GM12878 (cell line): ENCODE measurements at regions not wholly inside any gene's neighbourhood (a gene's known extent, or its start where the extent isn't known, plus 50 kb on each side); places are given as distances from the start of the nearest gene placed in this dataset.
A peak's percentile ranks its signal among the peaks of the same experiment; 100 is the strongest.

Experiments
- ATAC-seq: fragments of 200-7000 bp; cut with Tn5 transposase; 3 replicates; pipeline ENCODE4 v1.9.1; 2020; ENCODE audit warnings: mild to moderate bottlenecking, moderate library complexity
- BruUV-seq: library from RNA; stranded (reverse); fragments of 400-500 nt; replicated peaks from 2 replicates; lab custom pipeline; 2021; lab: Mats Ljungman, UMichigan
- CTCF ChIA-PET: fragments of 300-600 bp; sonication (Branson Sonifier 250); formaldehyde crosslinking; extraction: SDS; loops from one replicate; lab custom pipeline; 2021; ENCODE audit warnings: inconsistent platforms; lab: Yijun Ruan, JAX
- POLR2A ChIA-PET: fragments of 350-600 bp; formaldehyde crosslinking; extraction: SDS; loops from one replicate; lab custom pipeline; 2021; ENCODE audit warnings: inconsistent platforms; lab: Charles Lee
- RAD21 ChIA-PET: fragments of 300-600 bp; sonication (Branson Sonifier 250); formaldehyde crosslinking; loops from one replicate; lab custom pipeline; 2023; ENCODE audit warnings: antibody characterized with exemption; ENCODE audit not compliant: unreplicated experiment; lab: Charles Lee
- SMC1A ChIA-PET: fragments of 300-600 bp; sonication (Branson Sonifier 250); formaldehyde crosslinking; loops from one replicate; lab custom pipeline; 2023; ENCODE audit not compliant: unreplicated experiment, uncharacterized antibody; lab: Charles Lee
- DNase-seq: peaks from one replicate; pipeline ENCODE4 v3.0.0-alpha.2; 2011; ENCODE audit warnings: low read depth, low spot score
- FAIRE-seq: peaks from 3 replicates; lab custom pipeline; 2011; peaks lifted over from hg19 to GRCh38; lab: Jason Lieb, UNC
- H2AFZ ChIP-seq: 2 replicates; pipeline ENCODE4 v1.6.0; 2011; ENCODE audit warnings: low read depth, low read length, control low read depth; ENCODE audit not compliant: control insufficient read depth
- H3K27ac ChIP-seq: 2 replicates; pipeline ENCODE4 v1.5.1; 2011; ENCODE audit warnings: control low read depth; ENCODE audit not compliant: control insufficient read depth, insufficient read depth
- H3K27me3 ChIP-seq, 2 experiments: replicated peaks in 1 of 2; 2 replicates each; pipeline versions ENCODE4 v1.6.0 to v1.6.1; 2011; ENCODE audit warnings: low read length in 1 of 2; ENCODE audit not compliant: control insufficient read depth in 2 of 2, insufficient read depth in 2 of 2
- H3K36me3 ChIP-seq, 2 experiments: 2 replicates each; pipeline ENCODE4 v1.5.1; 2011; ENCODE audit warnings: low read length in 1 of 2; ENCODE audit not compliant: control insufficient read depth in 2 of 2, insufficient read depth in 2 of 2
- H3K4me1 ChIP-seq: 2 replicates; pipeline ENCODE4 v1.6.1; 2011; ENCODE audit warnings: mild to moderate bottlenecking, low read length, moderate library complexity, mixed read lengths; ENCODE audit not compliant: control insufficient read depth, insufficient read depth
- H3K4me2 ChIP-seq: 2 replicates; pipeline ENCODE4 v1.6.0; 2011; ENCODE audit warnings: control low read depth; ENCODE audit not compliant: control insufficient read depth, insufficient read depth
- H3K4me3 ChIP-seq: fragments of 200-600 bp; sonication (generic); 2 replicates; pipeline ENCODE4 v1.5.1; 2016
- H3K79me2 ChIP-seq: 2 replicates; pipeline ENCODE4 v1.6.0; 2011; ENCODE audit warnings: low read length; ENCODE audit not compliant: control insufficient read depth, insufficient read depth
- H3K9ac ChIP-seq: 2 replicates; pipeline ENCODE4 v1.8.0; 2011; ENCODE audit warnings: low read length, control low read depth, mixed read lengths; ENCODE audit not compliant: control insufficient read depth, insufficient read depth
- H3K9me3 ChIP-seq: replicated peaks from 3 replicates; pipeline ENCODE4 v1.5.1; 2011; ENCODE audit warnings: mild to moderate bottlenecking, low read length; ENCODE audit not compliant: control insufficient read depth, insufficient read depth
- H4K20me1 ChIP-seq: 2 replicates; pipeline ENCODE4 v1.6.0; 2011; ENCODE audit not compliant: control insufficient read depth, insufficient read depth
- ATF7 ChIP-seq: fragments of 450-650 bp; IDR thresholded peaks from 2 replicates; pipeline ENCODE4 v1.6.1; 2016; ENCODE audit warnings: low read depth, mild to moderate bottlenecking
- FOXK2 ChIP-seq: fragments of 450-650 bp; IDR thresholded peaks from 2 replicates; pipeline ENCODE4 v1.6.1; 2017; ENCODE audit warnings: mild to moderate bottlenecking, moderate library complexity
- HDAC6 ChIP-seq: fragments of 200-600 bp; sonication (generic); IDR thresholded peaks from one replicate; pipeline ENCODE4 v1.8.0; 2017; ENCODE audit warnings: antibody characterized with exemption; ENCODE audit not compliant: unreplicated experiment
- IRF4 ChIP-seq: IDR thresholded peaks from 2 replicates; pipeline ENCODE4 v1.6.1; 2011; ENCODE audit warnings: low read depth, low read length
- KLF5 ChIP-seq: fragments of 450-650 bp; IDR thresholded peaks from 2 replicates; pipeline ENCODE4 v1.6.1; 2014; ENCODE audit warnings: mild to moderate bottlenecking; ENCODE audit not compliant: partially characterized antibody
- NBN ChIP-seq: fragments of 450-650 bp; IDR thresholded peaks from 2 replicates; pipeline ENCODE4 v1.6.1; 2016
- SMARCA5 ChIP-seq: fragments of 450-650 bp; IDR thresholded peaks from 2 replicates; pipeline ENCODE4 v1.6.1; 2017; ENCODE audit warnings: mild to moderate bottlenecking
- WGBS: methylation state at CpG from one replicate; pipeline ENCODE4 v1.1.6; 2016; ENCODE audit warnings: low lambda C conversion rate; ENCODE audit not compliant: insufficient replicate concordance, insufficient coverage; ENCODE audit errors: missing lambda C conversion rate; 5-methylcytosine and 5-hydroxymethylcytosine counted together
- in situ Hi-C: fragments of 300-500 bp; cut with MboI; formaldehyde crosslinking; loops from 9 replicates; pipeline ENCODE4 v1.14.3; 2018; ENCODE audit warnings: mixed read lengths
- intact Hi-C: fragments of 100-400 bp; cut with micrococcal nuclease; formaldehyde crosslinking; loops from one replicate; pipeline ENCODE4 v1.14.2; 2022; ENCODE audit not compliant: unreplicated experiment
- TF ChIP-seq, protein P1 (sequence below): IDR thresholded peaks from 2 replicates; pipeline ENCODE4 v1.6.1; 2012; ENCODE audit warnings: mild to moderate bottlenecking, low read depth, low read length
- TF ChIP-seq, protein P2 (sequence below): fragments of 450-650 bp; IDR thresholded peaks from 2 replicates; pipeline ENCODE4 v1.6.1; 2018; ENCODE audit warnings: borderline replicate concordance, mild to moderate bottlenecking; ENCODE audit not compliant: partially characterized antibody
- TF ChIP-seq, protein P3 (sequence below): fragments of 450-650 bp; IDR thresholded peaks from 2 replicates; pipeline ENCODE4 v1.6.1; 2017; ENCODE audit warnings: borderline replicate concordance
- TF ChIP-seq, protein P4 (sequence below): fragments of 450-650 bp; formaldehyde crosslinking; IDR thresholded peaks from 2 replicates; pipeline ENCODE4 v1.4.0; 2022; ENCODE audit warnings: mild to moderate bottlenecking, moderate library complexity

DNA sequence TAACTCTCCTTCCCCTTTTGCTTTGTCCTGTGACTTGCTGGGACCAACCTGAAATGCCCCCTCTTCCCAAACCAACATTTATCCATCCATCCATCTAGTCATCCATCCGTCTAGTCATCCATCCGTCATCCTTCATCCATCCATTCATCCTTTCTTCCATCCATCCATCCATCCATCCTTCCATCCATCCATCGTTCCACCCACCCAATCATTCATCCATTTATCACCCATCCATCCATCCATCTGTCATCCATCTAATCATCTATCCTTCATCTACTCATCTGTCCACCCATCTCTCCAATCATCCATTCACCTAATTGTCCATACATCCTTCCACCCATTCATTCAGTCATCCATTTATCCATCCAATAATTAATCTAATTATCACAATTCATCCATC is 92.7 kb downstream of the EDN3 start:
- H3K4me1 ChIP-seq: no peaks in the 10 kb centered on the region
- H3K36me3 ChIP-seq: no peaks in the 10 kb centered on the region
- CTCF ChIA-PET: no interaction called here
- H3K9me3 ChIP-seq: no peaks in the 10 kb centered on the region
- H3K4me2 ChIP-seq: no peak overlapping the region
- intact Hi-C loops (no loop called here), in situ Hi-C loops (no loop called here)
- H3K9ac ChIP-seq: no peak overlapping the region
- 25% methylated on average over 3 of the region's 3 CpGs for WGBS
- POLR2A ChIA-PET: no interaction called here
- SMC1A ChIA-PET: no interaction called here
- no peak overlapping the region for H3K4me3 ChIP-seq
- H2AFZ ChIP-seq: no peak overlapping the region
- DNase-seq: no peak
- no peak for FAIRE-seq
- no peaks in the 10 kb centered on the region for H3K79me2 ChIP-seq
- no peak for ATAC-seq
- no peak for TF ChIP-seq KLF5
- TF ChIP-seq IRF4: no peak
- TF ChIP-seq, protein P1, sequence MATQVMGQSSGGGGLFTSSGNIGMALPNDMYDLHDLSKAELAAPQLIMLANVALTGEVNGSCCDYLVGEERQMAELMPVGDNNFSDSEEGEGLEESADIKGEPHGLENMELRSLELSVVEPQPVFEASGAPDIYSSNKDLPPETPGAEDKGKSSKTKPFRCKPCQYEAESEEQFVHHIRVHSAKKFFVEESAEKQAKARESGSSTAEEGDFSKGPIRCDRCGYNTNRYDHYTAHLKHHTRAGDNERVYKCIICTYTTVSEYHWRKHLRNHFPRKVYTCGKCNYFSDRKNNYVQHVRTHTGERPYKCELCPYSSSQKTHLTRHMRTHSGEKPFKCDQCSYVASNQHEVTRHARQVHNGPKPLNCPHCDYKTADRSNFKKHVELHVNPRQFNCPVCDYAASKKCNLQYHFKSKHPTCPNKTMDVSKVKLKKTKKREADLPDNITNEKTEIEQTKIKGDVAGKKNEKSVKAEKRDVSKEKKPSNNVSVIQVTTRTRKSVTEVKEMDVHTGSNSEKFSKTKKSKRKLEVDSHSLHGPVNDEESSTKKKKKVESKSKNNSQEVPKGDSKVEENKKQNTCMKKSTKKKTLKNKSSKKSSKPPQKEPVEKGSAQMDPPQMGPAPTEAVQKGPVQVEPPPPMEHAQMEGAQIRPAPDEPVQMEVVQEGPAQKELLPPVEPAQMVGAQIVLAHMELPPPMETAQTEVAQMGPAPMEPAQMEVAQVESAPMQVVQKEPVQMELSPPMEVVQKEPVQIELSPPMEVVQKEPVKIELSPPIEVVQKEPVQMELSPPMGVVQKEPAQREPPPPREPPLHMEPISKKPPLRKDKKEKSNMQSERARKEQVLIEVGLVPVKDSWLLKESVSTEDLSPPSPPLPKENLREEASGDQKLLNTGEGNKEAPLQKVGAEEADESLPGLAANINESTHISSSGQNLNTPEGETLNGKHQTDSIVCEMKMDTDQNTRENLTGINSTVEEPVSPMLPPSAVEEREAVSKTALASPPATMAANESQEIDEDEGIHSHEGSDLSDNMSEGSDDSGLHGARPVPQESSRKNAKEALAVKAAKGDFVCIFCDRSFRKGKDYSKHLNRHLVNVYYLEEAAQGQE: no peak
- no peak for TF ChIP-seq HDAC6
- TF ChIP-seq ATF7: no peak
- no peak for TF ChIP-seq SMARCA5
- TF ChIP-seq, protein P2, sequence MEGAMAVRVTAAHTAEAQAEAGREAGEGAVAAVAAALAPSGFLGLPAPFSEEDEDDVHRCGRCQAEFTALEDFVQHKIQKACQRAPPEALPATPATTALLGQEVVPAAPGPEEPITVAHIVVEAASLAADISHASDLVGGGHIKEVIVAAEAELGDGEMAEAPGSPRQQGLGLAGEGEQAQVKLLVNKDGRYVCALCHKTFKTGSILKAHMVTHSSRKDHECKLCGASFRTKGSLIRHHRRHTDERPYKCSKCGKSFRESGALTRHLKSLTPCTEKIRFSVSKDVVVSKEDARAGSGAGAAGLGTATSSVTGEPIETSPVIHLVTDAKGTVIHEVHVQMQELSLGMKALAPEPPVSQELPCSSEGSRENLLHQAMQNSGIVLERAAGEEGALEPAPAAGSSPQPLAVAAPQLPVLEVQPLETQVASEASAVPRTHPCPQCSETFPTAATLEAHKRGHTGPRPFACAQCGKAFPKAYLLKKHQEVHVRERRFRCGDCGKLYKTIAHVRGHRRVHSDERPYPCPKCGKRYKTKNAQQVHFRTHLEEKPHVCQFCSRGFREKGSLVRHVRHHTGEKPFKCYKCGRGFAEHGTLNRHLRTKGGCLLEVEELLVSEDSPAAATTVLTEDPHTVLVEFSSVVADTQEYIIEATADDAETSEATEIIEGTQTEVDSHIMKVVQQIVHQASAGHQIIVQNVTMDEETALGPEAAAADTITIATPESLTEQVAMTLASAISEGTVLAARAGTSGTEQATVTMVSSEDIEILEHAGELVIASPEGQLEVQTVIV: peak; percentile 27
- TF ChIP-seq, protein P3, sequence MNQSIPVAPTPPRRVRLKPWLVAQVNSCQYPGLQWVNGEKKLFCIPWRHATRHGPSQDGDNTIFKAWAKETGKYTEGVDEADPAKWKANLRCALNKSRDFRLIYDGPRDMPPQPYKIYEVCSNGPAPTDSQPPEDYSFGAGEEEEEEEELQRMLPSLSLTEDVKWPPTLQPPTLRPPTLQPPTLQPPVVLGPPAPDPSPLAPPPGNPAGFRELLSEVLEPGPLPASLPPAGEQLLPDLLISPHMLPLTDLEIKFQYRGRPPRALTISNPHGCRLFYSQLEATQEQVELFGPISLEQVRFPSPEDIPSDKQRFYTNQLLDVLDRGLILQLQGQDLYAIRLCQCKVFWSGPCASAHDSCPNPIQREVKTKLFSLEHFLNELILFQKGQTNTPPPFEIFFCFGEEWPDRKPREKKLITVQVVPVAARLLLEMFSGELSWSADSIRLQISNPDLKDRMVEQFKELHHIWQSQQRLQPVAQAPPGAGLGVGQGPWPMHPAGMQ: no peak
- TF ChIP-seq NBN: no peak
- 0 out of 2 replicates have a peak, but pooled peaks have one; percentile 11 for TF ChIP-seq FOXK2
- TF ChIP-seq, protein P4, sequence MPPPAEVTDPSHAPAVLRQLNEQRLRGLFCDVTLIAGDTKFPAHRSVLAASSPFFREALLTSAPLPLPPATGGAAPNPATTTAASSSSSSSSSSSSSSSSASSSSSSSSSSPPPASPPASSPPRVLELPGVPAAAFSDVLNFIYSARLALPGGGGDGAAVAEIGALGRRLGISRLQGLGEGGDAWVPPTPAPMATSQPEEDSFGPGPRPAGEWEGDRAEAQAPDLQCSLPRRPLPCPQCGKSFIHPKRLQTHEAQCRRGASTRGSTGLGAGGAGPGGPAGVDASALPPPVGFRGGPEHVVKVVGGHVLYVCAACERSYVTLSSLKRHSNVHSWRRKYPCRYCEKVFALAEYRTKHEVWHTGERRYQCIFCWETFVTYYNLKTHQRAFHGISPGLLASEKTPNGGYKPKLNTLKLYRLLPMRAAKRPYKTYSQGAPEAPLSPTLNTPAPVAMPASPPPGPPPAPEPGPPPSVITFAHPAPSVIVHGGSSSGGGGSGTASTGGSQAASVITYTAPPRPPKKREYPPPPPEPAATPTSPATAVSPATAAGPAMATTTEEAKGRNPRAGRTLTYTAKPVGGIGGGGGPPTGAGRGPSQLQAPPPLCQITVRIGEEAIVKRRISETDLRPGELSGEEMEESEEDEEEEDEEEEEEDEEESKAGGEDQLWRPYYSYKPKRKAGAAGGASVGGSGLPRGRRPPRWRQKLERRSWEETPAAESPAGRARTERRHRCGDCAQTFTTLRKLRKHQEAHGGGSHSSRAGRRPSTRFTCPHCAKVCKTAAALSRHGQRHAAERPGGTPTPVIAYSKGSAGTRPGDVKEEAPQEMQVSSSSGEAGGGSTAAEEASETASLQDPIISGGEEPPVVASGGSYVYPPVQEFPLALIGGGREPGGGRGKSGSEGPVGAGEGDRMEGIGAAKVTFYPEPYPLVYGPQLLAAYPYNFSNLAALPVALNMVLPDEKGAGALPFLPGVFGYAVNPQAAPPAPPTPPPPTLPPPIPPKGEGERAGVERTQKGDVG (CRISPR knock-in tag): no peak
- RAD21 ChIA-PET: no interaction called here
- no TSS peak for BruUV-seq
- no peaks in the 10 kb centered on the region; a peak in 2 of 4 replicates for H3K27me3 ChIP-seq
- H4K20me1 ChIP-seq: no peaks in the 10 kb centered on the region
- H3K27ac ChIP-seq: no peak overlapping the region
